ENCODE measurements at regions not wholly inside any gene's neighbourhood (a gene's known extent, or its start where the extent isn't known, plus 50 kb on each side); places are given as distances from the start of the nearest gene placed in this dataset. TPM values are rescaled to one million over a fixed set of nuclear protein-coding genes. Genes with fewer than 3 reads are reported as not detected.
"Not testable (repeated sequence)": the region's sequence is repeated elsewhere in the genome, so short reads cannot be mapped to it uniquely, and the experiment has no call there.

DNA sequence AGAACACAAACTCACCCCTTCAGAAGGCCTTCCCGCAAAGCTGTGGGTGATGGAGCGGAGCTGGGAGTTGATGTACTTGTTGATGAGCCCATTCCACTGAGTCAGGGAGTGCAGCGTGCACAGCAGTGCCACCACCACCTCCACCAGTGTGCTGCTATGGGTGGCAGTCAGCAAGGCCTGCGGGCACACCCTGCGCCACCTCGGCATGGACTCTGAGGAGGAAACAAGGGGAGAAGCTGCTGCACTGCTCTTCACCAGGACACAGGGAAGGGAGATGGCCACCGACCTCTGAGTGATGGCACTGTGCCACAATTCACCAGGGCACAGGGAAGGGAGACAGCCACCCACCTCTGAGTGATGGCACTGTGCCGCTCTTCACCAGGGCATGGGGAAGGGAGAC is 100.7 kb upstream of the TP53TG3D start:
- not testable (repeated sequence) for H3K27me3 ChIP-seq (ENCODE audit: insufficient read depth, low read length); H3K4me3 ChIP-seq (ENCODE audit: insufficient read depth, low read length); H3K9me3 ChIP-seq (ENCODE audit: low read depth, low read length); H3K4me2 ChIP-seq (ENCODE audit: insufficient read depth, low read length); H3K27ac ChIP-seq (ENCODE audit: low read depth, low read length); H3K79me2 ChIP-seq (ENCODE audit: insufficient read depth, low read length); H3K4me1 ChIP-seq (ENCODE audit: insufficient read depth, low read length); DNase-seq (ENCODE audit: insufficient read length, low spot score, missing footprints); H3K36me3 ChIP-seq (ENCODE audit: insufficient read depth, low read length); H2AFZ ChIP-seq (ENCODE audit: low read length); H4K20me1 ChIP-seq (ENCODE audit: insufficient read depth, low read length)

DNA sequence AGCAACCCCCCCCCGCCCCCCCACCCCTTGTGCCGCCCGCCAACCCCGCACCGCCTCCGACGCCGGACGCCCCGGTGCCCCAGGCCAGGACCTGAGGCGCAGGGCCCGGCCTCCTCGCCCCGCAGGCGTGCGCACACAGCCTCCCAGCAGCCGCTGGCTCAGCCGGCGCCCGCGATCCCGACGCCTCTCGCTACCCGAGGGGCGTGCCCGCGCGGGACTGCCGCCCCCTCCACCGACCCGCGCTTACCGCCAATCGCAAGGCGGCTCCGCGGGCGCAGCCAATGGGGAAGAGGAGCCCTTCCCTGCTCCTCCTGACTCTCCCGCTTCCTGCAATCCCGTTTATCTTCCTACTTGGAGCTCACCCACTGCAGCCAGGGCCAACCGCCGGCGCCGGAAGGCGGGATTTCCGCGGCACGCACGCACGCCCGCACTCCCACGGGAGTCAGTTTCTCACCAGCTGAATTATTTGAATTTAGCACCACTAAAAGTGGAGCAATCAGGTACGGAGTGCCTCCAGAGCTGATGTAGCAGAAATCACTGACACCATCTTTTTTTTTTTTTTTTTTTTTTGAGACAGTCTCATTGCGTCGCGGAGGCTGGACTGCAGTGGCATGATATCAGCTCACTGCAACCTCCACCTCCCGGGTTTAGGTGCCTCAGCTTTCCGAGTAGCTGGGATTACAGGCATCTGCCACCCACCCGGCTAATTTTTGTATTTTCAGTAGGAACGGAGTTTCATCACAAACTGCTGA is 65.0 kb upstream of the TP53TG3D start:
- not testable (repeated sequence) for H2AFZ ChIP-seq (ENCODE audit: low read length); DNase-seq (ENCODE audit: insufficient read length, low spot score, missing footprints); H3K36me3 ChIP-seq (ENCODE audit: insufficient read depth, low read length); H3K79me2 ChIP-seq (ENCODE audit: insufficient read depth, low read length); H3K4me3 ChIP-seq (ENCODE audit: insufficient read depth, low read length); H3K9me3 ChIP-seq (ENCODE audit: low read depth, low read length); H4K20me1 ChIP-seq (ENCODE audit: insufficient read depth, low read length); H3K27ac ChIP-seq (ENCODE audit: low read depth, low read length); H3K4me1 ChIP-seq (ENCODE audit: insufficient read depth, low read length); H3K4me2 ChIP-seq (ENCODE audit: insufficient read depth, low read length); H3K27me3 ChIP-seq (ENCODE audit: insufficient read depth, low read length)

DNA sequence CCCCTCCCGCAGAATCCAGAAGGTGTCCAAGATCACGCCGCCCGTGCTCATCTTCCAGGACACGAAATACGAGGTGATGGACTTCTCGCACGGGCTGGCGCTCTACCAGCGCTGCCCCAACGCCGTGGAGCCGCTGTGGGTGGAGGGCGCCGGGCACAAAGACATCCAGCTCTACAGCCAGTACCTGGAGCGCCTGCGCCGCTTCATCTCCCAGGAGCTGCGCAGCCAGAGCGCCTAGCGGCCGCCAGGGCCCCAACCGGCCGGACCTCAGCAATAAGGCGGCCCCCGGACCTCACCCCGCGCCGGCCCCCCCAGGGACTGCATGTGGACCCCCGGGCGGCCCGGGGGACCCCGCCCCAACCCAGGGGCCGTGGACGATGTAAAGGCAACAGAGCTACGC is 50.5 kb upstream of the TP53TG3D start:
- not testable (repeated sequence) for H3K79me2 ChIP-seq (ENCODE audit: insufficient read depth, low read length); H4K20me1 ChIP-seq (ENCODE audit: insufficient read depth, low read length); H3K4me1 ChIP-seq (ENCODE audit: insufficient read depth, low read length); H2AFZ ChIP-seq (ENCODE audit: low read length); H3K27me3 ChIP-seq (ENCODE audit: insufficient read depth, low read length); DNase-seq (ENCODE audit: insufficient read length, low spot score, missing footprints); H3K27ac ChIP-seq (ENCODE audit: low read depth, low read length); H3K4me2 ChIP-seq (ENCODE audit: insufficient read depth, low read length); H3K4me3 ChIP-seq (ENCODE audit: insufficient read depth, low read length); H3K36me3 ChIP-seq (ENCODE audit: insufficient read depth, low read length); H3K9me3 ChIP-seq (ENCODE audit: low read depth, low read length)

Small RNA genes lying in the stretch of these regions (small RNA-seq; reads per million reads assigned to genes)
- gene AC133485.4 (not detected), gene AC142381.2 (not detected), gene IGHV1OR16-3 (not detected), gene IGHV3OR16-9 (not detected)
